DMS79 (cell line): ENCODE measurements at regions not wholly inside any gene's neighbourhood (a gene's known extent, or its start where the extent isn't known, plus 50 kb on each side); places are given as distances from the start of the nearest gene placed in this dataset.

ENCODE experiments used
- DNase-seq: peaks from one replicate; lab custom pipeline; 2025; lab: John Stamatoyannopoulos, UW

GRCh38 chr1:192088496-192088895 lies 69.8 kb upstream of the RGS18 start:
- no peak for DNase-seq

GRCh38 chr1:192098001-192098400 lies 60.3 kb upstream of the RGS18 start:
- no peak for DNase-seq

- no peak for DNase-seq
These were observed 58.9 kb upstream of the RGS18 start for GRCh38 chr1:192099328-192099727.

DNA sequence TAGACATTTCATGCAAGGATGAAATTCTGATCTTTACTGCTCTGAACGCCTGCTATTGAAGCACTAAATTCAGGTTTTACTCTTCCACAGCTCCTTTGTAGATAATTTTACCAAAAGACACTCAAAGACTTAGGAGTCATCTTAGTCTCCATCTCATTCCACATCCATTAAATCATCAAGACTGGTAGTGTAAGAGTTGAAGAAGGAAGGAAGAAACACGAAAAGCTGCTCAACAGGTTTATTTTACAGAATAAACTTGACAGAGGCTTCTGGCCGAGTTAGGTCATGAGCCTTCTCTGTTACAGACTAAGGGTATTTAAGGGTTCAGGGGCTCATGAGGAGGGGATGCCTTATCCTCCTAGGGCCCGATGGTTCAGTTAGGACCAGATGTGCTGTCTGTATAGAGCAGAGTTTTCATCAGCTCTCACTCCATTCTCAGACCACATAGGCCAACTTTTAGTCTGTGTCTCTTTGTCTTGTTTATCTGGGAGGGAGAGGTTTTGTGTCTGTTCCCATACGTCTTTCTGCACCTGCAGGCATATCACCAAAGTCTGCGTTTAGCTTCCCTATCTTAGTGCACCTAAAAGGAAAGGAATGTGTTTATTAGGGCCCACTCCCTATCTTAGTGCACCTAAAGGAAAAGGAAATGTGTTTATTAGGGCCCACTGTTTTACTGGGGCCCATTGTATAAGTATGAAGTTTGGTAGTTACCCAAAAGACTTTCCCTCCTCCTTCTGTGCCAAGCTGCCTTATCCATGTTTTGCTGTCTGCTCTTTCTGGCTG lies 57.4 kb upstream of the RGS18 start:
- DNase-seq = no peak

- no peak for DNase-seq
These were observed 54.1 kb upstream of the RGS18 start for GRCh38 chr1:192104128-192104527.

- no peak for DNase-seq
These were observed 53.4 kb upstream of the RGS18 start for GRCh38 chr1:192104852-192105251.

DNA sequence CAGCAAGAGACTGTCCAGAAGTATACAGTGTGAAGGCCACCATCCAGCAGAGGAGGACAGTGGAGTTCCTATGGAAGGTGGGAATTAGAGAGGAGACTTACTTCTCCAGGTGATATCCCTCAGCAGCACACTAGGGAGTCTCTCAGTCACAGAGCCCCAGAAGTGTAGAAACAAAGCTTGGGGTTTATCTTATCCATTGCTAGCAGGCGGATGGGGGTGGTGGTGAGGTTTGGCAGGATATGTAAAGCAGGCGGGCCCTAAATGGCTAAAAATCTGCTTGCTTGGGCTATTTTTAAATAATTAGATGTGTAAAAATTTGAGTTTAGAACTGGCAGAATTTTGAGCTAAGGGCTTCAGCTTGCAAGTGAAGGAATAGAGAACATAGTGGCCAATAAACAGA lies 50.1 kb upstream of the RGS18 start:
- DNase-seq = no peak
